ENCODE measurements at regions not wholly inside any gene's neighbourhood (a gene's known extent, or its start where the extent isn't known, plus 50 kb on each side); places are given as distances from the start of the nearest gene placed in this dataset.

GRCh38 chr9:127557466-127557869 lies 54.6 kb upstream of the STXBP1 start:
- TF ChIP-seq CTCF (IDR thresholded peaks at IDR 0.05), result no peak
- TF ChIP-seq POLR2A (IDR thresholded peaks at IDR 0.05), result no peak

All from vagina (tissue), 2 donors.